Thyroid gland (tissue), 4 donors: ENCODE measurements at regions not wholly inside any gene's neighbourhood (a gene's known extent, or its start where the extent isn't known, plus 50 kb on each side); places are given as distances from the start of the nearest gene placed in this dataset.

Source experiments
- DNase-seq, 2 donors: peaks; one replicate each; pipeline ENCODE4 v3.0.0-alpha.2; 2019
- H3K27ac ChIP-seq, 3 donors: fragments of 200-600 bp; sonication (generic); 1 replicate in 2 of 3; 2 replicates in 1 of 3; pipeline ENCODE4 v1.5.1; 2016 to 2019; ENCODE audit warnings: mild to moderate bottlenecking in 1 of 3, moderate library complexity in 1 of 3
- H3K27me3 ChIP-seq: fragments of 200-600 bp; sonication (generic); one replicate; pipeline ENCODE4 v1.5.1; 2019
- H3K36me3 ChIP-seq, 2 donors: fragments of 200-600 bp; sonication (generic); one replicate each; pipeline ENCODE4 v1.5.1; 2016 to 2019
- H3K4me1 ChIP-seq, 2 donors: fragments of 200-600 bp; sonication (generic); one replicate each; pipeline ENCODE4 v1.5.1; 2017 to 2019
- H3K4me3 ChIP-seq, 3 donors: fragments of 200-600 bp; sonication (generic); replicated peaks in 1 of 3; 1 replicate in 2 of 3; 2 replicates in 1 of 3; pipeline ENCODE4 v1.5.1; 2016; ENCODE audit warnings: mild to moderate bottlenecking in 1 of 3
- H3K9me3 ChIP-seq: fragments of 200-600 bp; sonication (generic); one replicate; pipeline ENCODE4 v1.5.1; 2017
- CTCF ChIP-seq, 6 experiments: fragments of 200-600 bp in 3 of 6; fragments of 450-650 bp in 3 of 6; sonication (generic) in 3 of 6; IDR thresholded peaks; one replicate each; pipeline ENCODE4 v1.5.1; 2016 to 2019; ENCODE audit warnings: antibody characterized with exemption in 6 of 6, mild to moderate bottlenecking in 2 of 6, inconsistent platforms in 1 of 6, moderate library complexity in 1 of 6
- POLR2A ChIP-seq, 2 donors: fragments of 450-650 bp; IDR thresholded peaks; one replicate each; pipeline ENCODE4 v1.6.1; 2017; ENCODE audit warnings: antibody characterized with exemption in 2 of 2, mild to moderate bottlenecking in 2 of 2, moderate library complexity in 1 of 2
- WGBS, 2 donors: methylation state at CpG; one replicate each; pipeline ENCODE4 v1.1.5; 2017; 5-methylcytosine and 5-hydroxymethylcytosine counted together
- intact Hi-C: fragments of 100-400 bp; cut with DNase I; formaldehyde crosslinking; loops from one replicate; pipeline ENCODE4 v1.15.1; 2023

GRCh38 chr17:69918164-69918563 is 156.9 kb upstream of the KCNJ16 start:
- no peaks in the 10 kb centered on the region for H3K36me3 ChIP-seq
- no peak overlapping the region for H3K4me3 ChIP-seq
- intact Hi-C loops = no loop called here
- no peak for DNase-seq
- H3K27ac ChIP-seq = no peak overlapping the region
- no peaks in the 10 kb centered on the region for H3K27me3 ChIP-seq
- TF ChIP-seq CTCF (IDR thresholded peaks at IDR 0.05) (no peak), POLR2A (IDR thresholded peaks at IDR 0.05) (no peak)
- H3K9me3 ChIP-seq = no peaks in the 10 kb centered on the region
- WGBS, 2 donors = 89 to 95% methylated on average over 4 of the region's 4 CpGs
- no peaks in the 10 kb centered on the region for H3K4me1 ChIP-seq

GRCh38 chr17:69919789-69920188 is 155.2 kb upstream of the KCNJ16 start:
- H3K4me3 ChIP-seq = no peak overlapping the region
- TF ChIP-seq CTCF (IDR thresholded peaks at IDR 0.05) (no peak), POLR2A (IDR thresholded peaks at IDR 0.05) (no peak)
- H3K36me3 ChIP-seq = no peaks in the 10 kb centered on the region
- no peak overlapping the region for H3K27ac ChIP-seq
- H3K4me1 ChIP-seq = no peaks in the 10 kb centered on the region
- no peaks in the 10 kb centered on the region for H3K27me3 ChIP-seq
- no peak for DNase-seq
- WGBS, 2 donors = 93 to 95% methylated on average over 2 of the region's 2 CpGs
- intact Hi-C loops = no loop called here
- H3K9me3 ChIP-seq = no peaks in the 10 kb centered on the region

- no peaks in the 10 kb centered on the region for H3K27me3 ChIP-seq
- intact Hi-C loops = no loop called here
- H3K9me3 ChIP-seq = no peaks in the 10 kb centered on the region
- no peaks in the 10 kb centered on the region for H3K4me1 ChIP-seq
- WGBS, 2 donors = 89 to 93% methylated on average over 1 of the region's 1 CpG
- no peaks in the 10 kb centered on the region for H3K36me3 ChIP-seq
- no peak overlapping the region for H3K4me3 ChIP-seq
- TF ChIP-seq CTCF (IDR thresholded peaks at IDR 0.05) (no peak), POLR2A (IDR thresholded peaks at IDR 0.05) (no peak)
- H3K27ac ChIP-seq = no peak overlapping the region
- DNase-seq = no peak
Measured at GRCh38 chr17:69921046-69921445, 154.0 kb upstream of the KCNJ16 start.

- TF ChIP-seq CTCF (IDR thresholded peaks at IDR 0.05) = no peak
- no peak for TF ChIP-seq POLR2A (IDR thresholded peaks at IDR 0.05)
- Histone ChIP-seq H3K36me3 (no peaks in the 10 kb centered on the region), H3K27me3 (no peaks in the 10 kb centered on the region), H3K9me3 (no peaks in the 10 kb centered on the region), H3K4me3 (no peak overlapping the region), H3K4me1 (peaks cover 5 to 16% of the 10 kb centered on the region in 2 donors), H3K27ac (no peak overlapping the region)
- intact Hi-C loops = no loop called here
- 73 to 77% methylated on average over 4 of the region's 4 CpGs for WGBS, 2 donors
- no peak for DNase-seq
Measured at GRCh38 chr17:69928611-69929010, 146.4 kb upstream of the KCNJ16 start.

GRCh38 chr17:69936996-69937395 is 138.0 kb upstream of the KCNJ16 start:
- WGBS, 2 donors = 80% methylated on average over 3 of the region's 3 CpGs
- DNase-seq = no peak
- H3K4me1 ChIP-seq = peaks cover 2 to 3% of the 10 kb centered on the region in 2 donors
- no peaks in the 10 kb centered on the region for H3K9me3 ChIP-seq
- H3K27me3 ChIP-seq = no peaks in the 10 kb centered on the region
- intact Hi-C loops = no loop called here
- no peaks in the 10 kb centered on the region for H3K36me3 ChIP-seq
- H3K4me3 ChIP-seq = no peak overlapping the region
- no peak overlapping the region for H3K27ac ChIP-seq
- TF ChIP-seq CTCF (IDR thresholded peaks at IDR 0.05) (no peak), POLR2A (IDR thresholded peaks at IDR 0.05) (no peak)
